Cardiac fibroblast (primary cell): ENCODE measurements at regions not wholly inside any gene's neighbourhood (a gene's known extent, or its start where the extent isn't known, plus 50 kb on each side); places are given as distances from the start of the nearest gene placed in this dataset.

ENCODE experiments used
- DNase-seq, 2 donors: peaks; one replicate each; pipeline versions ENCODE4 v3.0.0 to v3.0.0-alpha.2; 2010; ENCODE audit warnings: low read depth in 2 of 2
- H3K4me3 ChIP-seq, 2 donors: replicated peaks in 1 of 2; 1 replicate in 1 of 2; 2 replicates in 1 of 2; pipeline ENCODE4 v1.5.1; 2011; ENCODE audit warnings: low read depth in 2 of 2, low read length in 2 of 2, mild to moderate bottlenecking in 2 of 2, moderate library complexity in 1 of 2
- CTCF ChIP-seq: IDR thresholded peaks from one replicate; pipeline ENCODE4 v1.5.1; 2011; ENCODE audit warnings: low read depth, mild to moderate bottlenecking, low read length, inconsistent platforms

- peak; percentile 40 to 59 for DNase-seq
- no peak for TF ChIP-seq CTCF
Observed at GRCh38 chr3:152719264-152719663, 115.7 kb upstream of the P2RY1 start.

GRCh38 chr3:152720951-152721718, 113.8 kb upstream of the P2RY1 start:
- no peak for DNase-seq
- TF ChIP-seq CTCF: no peak
- H3K4me3 ChIP-seq: no peak overlapping the region

More at GRCh38 chr3:152719264-152719663, 115.7 kb upstream of the P2RY1 start:
- H3K4me3 ChIP-seq: no peak overlapping the region

GRCh38 chr3:152724270-152724669, 110.7 kb upstream of the P2RY1 start:
- no peak for TF ChIP-seq CTCF
- DNase-seq: no peak
- no peak overlapping the region for H3K4me3 ChIP-seq

- DNase-seq: no peak
- H3K4me3 ChIP-seq: no peak overlapping the region
- TF ChIP-seq CTCF: no peak
Observed at GRCh38 chr3:152728231-152728980, 106.5 kb upstream of the P2RY1 start.

GRCh38 chr3:152729906-152730305, 105.0 kb upstream of the P2RY1 start:
- TF ChIP-seq CTCF: no peak

GRCh38 chr3:152731511-152731910, 103.4 kb upstream of the P2RY1 start:
- no peak for TF ChIP-seq CTCF
- no peak for DNase-seq
- H3K4me3 ChIP-seq: no peak overlapping the region

More at GRCh38 chr3:152729906-152730305, 105.0 kb upstream of the P2RY1 start:
- H3K4me3 ChIP-seq: no peak overlapping the region
- no peak for DNase-seq
